ENCODE measurements at regions not wholly inside any gene's neighbourhood (a gene's known extent, or its start where the extent isn't known, plus 50 kb on each side); places are given as distances from the start of the nearest gene placed in this dataset.
"Not testable (repeated sequence)": the region's sequence is repeated elsewhere in the genome, so short reads cannot be mapped to it uniquely, and the experiment has no call there.

- H3K9me3 Mint-ChIP-seq (ENCODE audit: low read depth); H3K4me3 Mint-ChIP-seq; ATAC-seq; H3K27ac Mint-ChIP-seq; DNase-seq; H3K4me1 Mint-ChIP-seq; H3K36me3 Mint-ChIP-seq; CTCF ChIA-PET; H3K27me3 Mint-ChIP-seq: not testable (repeated sequence)
These were observed 193.4 kb upstream of the GATA6 start for GRCh38 chr18:21975954-21976353.

DNA sequence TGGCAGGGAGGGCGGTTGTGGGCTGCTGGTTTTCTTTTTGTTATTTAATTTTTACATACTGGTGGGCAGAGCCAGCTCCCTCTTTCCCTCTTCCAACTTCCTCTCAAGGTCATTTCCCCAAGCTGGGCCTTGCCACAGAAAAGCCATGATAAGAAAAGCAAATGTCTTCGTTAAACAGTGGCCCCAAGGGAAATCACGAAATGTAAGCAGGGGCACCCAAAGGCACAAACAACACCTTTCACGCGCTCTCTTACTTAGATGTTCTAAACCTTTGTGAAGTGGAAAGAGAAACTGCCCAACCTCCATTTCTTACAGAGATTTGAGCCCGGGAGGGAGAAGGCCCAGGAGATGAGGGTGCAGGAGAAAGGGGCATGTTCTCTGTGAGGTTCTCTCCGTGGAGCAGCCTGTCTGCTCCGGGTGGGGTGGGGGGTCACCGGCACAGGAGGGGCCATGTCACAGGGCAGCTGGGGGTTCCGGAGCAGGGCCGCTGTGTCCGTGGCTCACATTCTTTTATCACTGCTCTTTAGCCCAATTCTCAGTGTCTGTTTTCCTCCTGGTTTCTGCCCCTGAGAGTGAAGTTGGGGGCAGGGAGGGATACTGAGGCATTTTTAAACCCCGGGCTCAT lies 190.7 kb upstream of the GATA6 start:
- DNase-seq = no peak
- H3K36me3 Mint-ChIP-seq = no peaks in the 10 kb centered on the region
- CTCF ChIA-PET = no interaction called here
- ATAC-seq = no peak
- no peaks in the 10 kb centered on the region for H3K4me1 Mint-ChIP-seq
- H3K27me3 Mint-ChIP-seq = no peaks in the 10 kb centered on the region
- H3K4me3 Mint-ChIP-seq = no peak overlapping the region
- H3K9me3 Mint-ChIP-seq (ENCODE audit: low read depth) = no peaks in the 10 kb centered on the region
- H3K27ac Mint-ChIP-seq = no peak overlapping the region

DNA sequence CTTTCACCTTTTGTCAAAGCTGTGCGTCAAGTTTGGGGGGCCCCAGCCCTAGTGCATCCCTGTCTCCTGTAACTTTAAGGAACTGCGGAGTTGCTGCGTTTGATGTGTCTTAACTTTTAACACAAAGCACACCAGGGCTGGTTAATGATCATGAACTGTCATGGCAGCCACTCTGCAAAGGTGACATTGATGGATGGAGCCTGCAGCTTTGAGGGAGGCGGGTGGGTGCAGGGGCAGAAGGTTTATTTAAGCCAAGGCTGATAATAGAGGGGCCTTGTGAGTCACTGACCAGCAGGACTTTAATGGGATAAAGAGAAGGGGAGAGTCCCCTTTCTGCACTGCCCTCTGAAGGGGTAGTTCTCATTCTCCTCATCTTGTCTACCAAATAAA lies 190.2 kb upstream of the GATA6 start:
- Mint-ChIP-seq H3K27me3 (no peaks in the 10 kb centered on the region), H3K4me3 (no peak overlapping the region), H3K9me3 (ENCODE audit: low read depth) (no peaks in the 10 kb centered on the region), H3K4me1 (no peaks in the 10 kb centered on the region), H3K36me3 (no peaks in the 10 kb centered on the region), H3K27ac (no peak overlapping the region)
- CTCF ChIA-PET = no interaction called here
- DNase-seq = no peak
- ATAC-seq = no peak

- Mint-ChIP-seq H3K9me3 (ENCODE audit: low read depth) (no peaks in the 10 kb centered on the region), H3K36me3 (no peaks in the 10 kb centered on the region), H3K27ac (no peak overlapping the region), H3K4me3 (no peak overlapping the region), H3K27me3 (no peaks in the 10 kb centered on the region), H3K4me1 (no peaks in the 10 kb centered on the region)
- CTCF ChIA-PET = interaction anchor here (2.1 kb wide), 1 partner anchor 18 kb away, joined by 6 read pairs; no protein-coding TSS in a partner anchor
- DNase-seq = no peak
- ATAC-seq = no peak
These were observed 189.6 kb upstream of the GATA6 start for GRCh38 chr18:21979759-21980158.

- DNase-seq (no peak), ATAC-seq (no peak)
- Mint-ChIP-seq H3K4me1 (no peaks in the 10 kb centered on the region), H3K36me3 (no peaks in the 10 kb centered on the region), H3K9me3 (ENCODE audit: low read depth) (no peaks in the 10 kb centered on the region), H3K27me3 (no peaks in the 10 kb centered on the region), H3K4me3 (no peak overlapping the region), H3K27ac (no peak overlapping the region)
- CTCF ChIA-PET = interaction anchor here (2.1 kb wide), 1 partner anchor 17 kb away, joined by 6 read pairs; no protein-coding TSS in a partner anchor
These were observed 188.6 kb upstream of the GATA6 start for GRCh38 chr18:21980744-21981143.

DNA sequence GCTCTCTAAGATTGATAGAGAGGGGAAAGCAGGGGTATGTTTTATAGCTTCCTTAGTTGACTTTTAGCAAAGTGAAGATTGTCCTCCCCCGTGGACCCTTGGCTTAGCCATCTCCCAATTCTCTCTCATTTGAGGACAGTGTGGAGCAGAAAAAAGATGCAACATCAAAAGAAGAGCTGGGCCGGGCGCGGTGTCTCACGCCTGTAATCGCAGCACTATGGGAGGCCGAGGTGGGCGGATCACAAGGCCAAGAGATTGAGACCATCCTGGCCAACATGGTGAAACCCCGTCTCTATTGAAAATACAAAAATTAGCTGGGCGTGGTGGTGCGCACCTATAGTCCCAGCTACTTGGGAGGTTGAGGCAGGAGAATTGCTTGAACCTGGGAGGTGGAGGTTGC lies 187.9 kb upstream of the GATA6 start:
- H3K4me1 Mint-ChIP-seq; DNase-seq; H3K36me3 Mint-ChIP-seq; H3K9me3 Mint-ChIP-seq (ENCODE audit: low read depth); H3K4me3 Mint-ChIP-seq; H3K27ac Mint-ChIP-seq; ATAC-seq; H3K27me3 Mint-ChIP-seq: not testable (repeated sequence)
- CTCF ChIA-PET = interaction anchor here (2.1 kb wide), 1 partner anchor 16 kb away, joined by 6 read pairs; no protein-coding TSS in a partner anchor

DNA sequence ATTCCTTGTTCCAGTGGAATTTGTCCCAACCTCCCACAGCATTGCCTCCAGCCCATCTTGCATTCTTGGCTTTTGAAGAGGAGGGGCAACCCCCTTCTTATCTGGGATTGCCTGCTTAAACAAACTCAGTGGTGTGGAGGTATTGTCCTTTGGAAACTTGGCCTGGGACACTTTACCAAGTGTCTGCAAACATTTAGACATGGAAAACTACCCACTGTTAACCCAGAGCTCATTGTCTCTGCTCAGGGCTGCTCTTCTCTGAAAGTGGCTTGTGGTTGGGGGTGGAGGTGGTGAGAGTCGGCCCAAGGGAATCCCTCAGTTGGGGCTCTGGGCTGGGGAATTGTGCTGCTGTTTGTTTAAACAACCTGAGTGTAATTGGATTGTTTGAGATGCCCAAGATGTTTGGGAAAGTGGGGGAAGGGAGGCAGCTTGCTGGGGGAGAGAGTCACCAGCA lies 178.3 kb upstream of the GATA6 start:
- H3K9me3 Mint-ChIP-seq (ENCODE audit: low read depth) = no peaks in the 10 kb centered on the region
- no peaks in the 10 kb centered on the region for H3K36me3 Mint-ChIP-seq
- peaks cover 5% of the 10 kb centered on the region for H3K27me3 Mint-ChIP-seq
- ATAC-seq = no peak
- DNase-seq = no peak
- H3K4me3 Mint-ChIP-seq = no peak overlapping the region
- CTCF ChIA-PET = interaction anchor here (0.6 kb wide), 1 partner anchor 908 kb away, joined by 3 read pairs; no protein-coding TSS in a partner anchor
- H3K4me1 Mint-ChIP-seq = no peaks in the 10 kb centered on the region
- no peak overlapping the region for H3K27ac Mint-ChIP-seq

DNA sequence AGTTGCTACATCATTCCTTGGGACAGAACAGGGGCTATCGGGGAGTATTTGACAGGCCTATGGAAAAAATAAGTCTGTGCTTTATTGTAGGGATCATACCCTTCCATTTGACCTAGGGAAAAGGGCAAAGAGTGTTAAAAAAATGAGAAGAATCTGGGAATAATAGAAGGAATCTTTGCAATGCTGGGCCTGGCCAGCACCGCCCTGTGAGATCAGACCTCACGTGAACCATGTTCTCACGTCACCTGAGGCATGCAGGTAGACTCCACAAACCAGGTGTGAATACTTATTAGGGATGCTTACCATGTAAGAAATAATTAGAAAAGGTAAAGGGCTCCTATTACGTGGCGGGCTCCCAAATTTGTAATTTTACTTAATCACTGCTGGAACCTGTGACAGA lies 177.5 kb upstream of the GATA6 start:
- peaks cover 4% of the 10 kb centered on the region for H3K27me3 Mint-ChIP-seq
- H3K27ac Mint-ChIP-seq = no peak overlapping the region
- H3K9me3 Mint-ChIP-seq (ENCODE audit: low read depth) = no peaks in the 10 kb centered on the region
- ATAC-seq (no peak), DNase-seq (no peak)
- H3K36me3 Mint-ChIP-seq = no peaks in the 10 kb centered on the region
- no peaks in the 10 kb centered on the region for H3K4me1 Mint-ChIP-seq
- CTCF ChIA-PET = no interaction called here
- H3K4me3 Mint-ChIP-seq = no peak overlapping the region

GRCh38 chr18:21996351-21996826 lies 173.0 kb upstream of the GATA6 start:
- H3K9me3 Mint-ChIP-seq (ENCODE audit: low read depth) = no peaks in the 10 kb centered on the region
- ATAC-seq (no peak), DNase-seq (no peak)
- no peaks in the 10 kb centered on the region for H3K27me3 Mint-ChIP-seq
- no peak overlapping the region for H3K27ac Mint-ChIP-seq
- CTCF ChIA-PET = no interaction called here
- no peaks in the 10 kb centered on the region for H3K36me3 Mint-ChIP-seq
- H3K4me3 Mint-ChIP-seq = no peak overlapping the region
- no peaks in the 10 kb centered on the region for H3K4me1 Mint-ChIP-seq

GRCh38 chr18:21997207-21998143 lies 171.9 kb upstream of the GATA6 start:
- DNase-seq = no peak
- no peaks in the 10 kb centered on the region for H3K9me3 Mint-ChIP-seq (ENCODE audit: low read depth)
- H3K4me3 Mint-ChIP-seq = no peak overlapping the region
- H3K27ac Mint-ChIP-seq = no peak overlapping the region
- CTCF ChIA-PET = interaction anchor here (0.8 to 1.6 kb wide), 5 partner anchors 9 to 571 kb away, joined by 3 to 6 read pairs (median 4); no protein-coding TSS in a partner anchor
- no peaks in the 10 kb centered on the region for H3K4me1 Mint-ChIP-seq
- H3K36me3 Mint-ChIP-seq = no peaks in the 10 kb centered on the region
- H3K27me3 Mint-ChIP-seq = no peaks in the 10 kb centered on the region
- ATAC-seq = peak; percentile 51

DNA sequence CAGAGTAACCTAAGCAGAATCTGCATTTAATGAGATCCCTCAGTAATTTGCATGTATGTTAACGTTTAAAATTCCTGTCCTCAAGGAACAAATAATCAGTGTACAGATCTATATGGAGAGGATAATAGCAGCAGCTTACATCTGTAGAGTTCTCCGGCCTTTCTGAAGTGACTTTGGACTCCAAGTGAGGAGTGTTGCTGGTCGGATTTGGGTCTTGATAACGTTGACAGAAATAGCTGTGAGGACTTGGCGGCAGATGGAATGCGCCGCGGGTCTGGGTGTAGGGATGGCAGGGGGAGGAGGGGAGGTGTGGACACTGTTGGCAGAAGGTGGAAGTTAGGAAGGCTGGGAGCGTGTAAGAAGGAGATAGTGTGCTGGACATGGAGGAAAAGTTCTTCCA lies 170.9 kb upstream of the GATA6 start:
- H3K36me3 Mint-ChIP-seq = no peaks in the 10 kb centered on the region
- H3K27ac Mint-ChIP-seq = no peak overlapping the region
- no peaks in the 10 kb centered on the region for H3K27me3 Mint-ChIP-seq
- no peak overlapping the region for H3K4me3 Mint-ChIP-seq
- ATAC-seq (no peak), DNase-seq (no peak)
- CTCF ChIA-PET = interaction anchor here (0.8 to 1.6 kb wide), 4 partner anchors 8 to 564 kb away, joined by 3 to 4 read pairs (median 4); no protein-coding TSS in a partner anchor
- no peaks in the 10 kb centered on the region for H3K9me3 Mint-ChIP-seq (ENCODE audit: low read depth)
- H3K4me1 Mint-ChIP-seq = no peaks in the 10 kb centered on the region

DNA sequence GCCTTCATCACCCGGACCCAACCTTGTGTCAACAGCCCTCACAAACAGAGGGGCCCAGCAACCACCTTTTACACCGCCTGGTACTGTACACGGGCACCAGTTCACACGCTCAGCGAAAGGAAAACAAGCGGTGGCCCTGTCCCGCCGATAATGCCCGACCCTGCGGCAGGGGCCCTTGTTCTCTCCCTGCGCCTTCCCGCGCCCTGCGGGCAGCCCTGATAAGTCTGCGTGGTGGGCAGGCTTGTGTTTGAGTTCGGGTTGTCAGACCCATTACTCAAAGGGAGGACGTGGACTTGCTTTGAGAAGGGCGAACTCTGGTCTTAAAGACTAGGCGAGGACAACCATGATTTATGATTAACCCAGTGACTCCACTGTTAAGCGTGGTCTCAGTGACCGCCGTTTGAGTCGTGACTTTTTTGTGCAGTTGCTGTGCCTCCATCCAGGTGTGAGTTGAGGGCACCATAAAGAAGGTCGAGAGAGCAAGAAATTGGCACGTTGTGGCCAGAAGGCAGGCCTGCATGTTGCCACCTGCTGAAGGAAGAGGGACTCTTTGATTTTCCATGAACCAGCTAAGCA lies 167.4 kb upstream of the GATA6 start:
- CTCF ChIA-PET = no interaction called here
- Mint-ChIP-seq H3K4me3 (no peak overlapping the region), H3K9me3 (ENCODE audit: low read depth) (no peaks in the 10 kb centered on the region), H3K4me1 (no peaks in the 10 kb centered on the region), H3K27me3 (no peaks in the 10 kb centered on the region), H3K36me3 (no peaks in the 10 kb centered on the region), H3K27ac (no peak overlapping the region)
- ATAC-seq (no peak), DNase-seq (no peak)

DNA sequence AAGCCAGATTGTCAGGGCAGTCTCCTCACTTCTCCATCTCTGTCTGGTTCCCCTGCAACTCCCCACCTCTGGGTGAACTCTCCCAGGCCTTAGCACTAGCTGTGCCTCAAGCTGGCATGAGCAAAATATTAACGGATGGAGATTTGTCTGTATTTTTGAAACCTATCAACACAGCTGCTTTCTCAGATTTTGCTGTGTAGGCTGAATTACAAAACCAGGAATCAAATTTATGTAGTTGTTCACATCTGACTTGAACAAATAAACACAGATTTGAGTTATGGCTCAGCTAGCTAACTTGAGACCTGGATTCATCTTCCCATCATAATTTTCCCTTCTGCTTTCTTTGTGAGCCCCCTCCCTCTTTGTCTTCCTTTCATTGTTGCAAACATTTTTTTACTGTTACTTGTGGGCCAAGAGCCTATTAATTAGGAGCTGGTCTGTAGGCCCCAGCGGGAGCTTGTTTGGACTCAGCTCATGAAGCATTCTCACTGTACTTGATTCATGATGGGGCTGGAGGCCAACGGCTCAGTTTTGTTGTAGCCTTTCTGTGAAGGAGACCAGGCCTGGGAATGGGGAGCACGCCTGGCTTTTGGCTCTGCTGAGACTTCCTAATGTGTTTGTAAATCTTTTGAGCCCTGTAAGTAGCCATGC lies 164.1 kb upstream of the GATA6 start:
- Mint-ChIP-seq H3K36me3 (no peaks in the 10 kb centered on the region), H3K4me1 (no peaks in the 10 kb centered on the region), H3K27me3 (no peaks in the 10 kb centered on the region), H3K27ac (no peak overlapping the region), H3K9me3 (ENCODE audit: low read depth) (peaks cover 2% of the 10 kb centered on the region), H3K4me3 (no peak overlapping the region)
- CTCF ChIA-PET = no interaction called here
- no peak for ATAC-seq
- DNase-seq = no peak

Measured in activated CD8-positive, alpha-beta memory T cell treated with anti-CD3 and anti-CD28 coated beads, Interleukin-2, amount 10 ng/mL, durations not matched to agents 7 days and 5 days (primary cell).